Retinal pigment epithelial cell (primary cell): ENCODE measurements at regions not wholly inside any gene's neighbourhood (a gene's known extent, or its start where the extent isn't known, plus 50 kb on each side); places are given as distances from the start of the nearest gene placed in this dataset.

ENCODE experiments used
- DNase-seq: peaks from one replicate; pipeline ENCODE4 v3.0.0-alpha.2; 2010; ENCODE audit warnings: low read depth
- H3K4me3 ChIP-seq: 2 replicates; pipeline ENCODE4 v1.5.1; 2011; ENCODE audit warnings: mild to moderate bottlenecking, low read length, control low read depth, moderate library complexity
- TF ChIP-seq, protein P1 (sequence below): conservative IDR thresholded peaks from 2 replicates; pipeline ENCODE4 v1.5.1; 2011; ENCODE audit warnings: low read depth, low read length, control low read depth, inconsistent platforms

- TF ChIP-seq, protein P1, sequence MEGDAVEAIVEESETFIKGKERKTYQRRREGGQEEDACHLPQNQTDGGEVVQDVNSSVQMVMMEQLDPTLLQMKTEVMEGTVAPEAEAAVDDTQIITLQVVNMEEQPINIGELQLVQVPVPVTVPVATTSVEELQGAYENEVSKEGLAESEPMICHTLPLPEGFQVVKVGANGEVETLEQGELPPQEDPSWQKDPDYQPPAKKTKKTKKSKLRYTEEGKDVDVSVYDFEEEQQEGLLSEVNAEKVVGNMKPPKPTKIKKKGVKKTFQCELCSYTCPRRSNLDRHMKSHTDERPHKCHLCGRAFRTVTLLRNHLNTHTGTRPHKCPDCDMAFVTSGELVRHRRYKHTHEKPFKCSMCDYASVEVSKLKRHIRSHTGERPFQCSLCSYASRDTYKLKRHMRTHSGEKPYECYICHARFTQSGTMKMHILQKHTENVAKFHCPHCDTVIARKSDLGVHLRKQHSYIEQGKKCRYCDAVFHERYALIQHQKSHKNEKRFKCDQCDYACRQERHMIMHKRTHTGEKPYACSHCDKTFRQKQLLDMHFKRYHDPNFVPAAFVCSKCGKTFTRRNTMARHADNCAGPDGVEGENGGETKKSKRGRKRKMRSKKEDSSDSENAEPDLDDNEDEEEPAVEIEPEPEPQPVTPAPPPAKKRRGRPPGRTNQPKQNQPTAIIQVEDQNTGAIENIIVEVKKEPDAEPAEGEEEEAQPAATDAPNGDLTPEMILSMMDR: no peak
- DNase-seq: no peak
Measured at GRCh38 chr3:18580268-18580667, 155.1 kb upstream of the SATB1 start.

GRCh38 chr3:18579661-18580060 lies 154.5 kb upstream of the SATB1 start:
- no peak overlapping the region for H3K4me3 ChIP-seq
- TF ChIP-seq, protein P1: no peak
- DNase-seq: no peak

More at GRCh38 chr3:18580268-18580667, 155.1 kb upstream of the SATB1 start:
- H3K4me3 ChIP-seq: no peak overlapping the region

DNA sequence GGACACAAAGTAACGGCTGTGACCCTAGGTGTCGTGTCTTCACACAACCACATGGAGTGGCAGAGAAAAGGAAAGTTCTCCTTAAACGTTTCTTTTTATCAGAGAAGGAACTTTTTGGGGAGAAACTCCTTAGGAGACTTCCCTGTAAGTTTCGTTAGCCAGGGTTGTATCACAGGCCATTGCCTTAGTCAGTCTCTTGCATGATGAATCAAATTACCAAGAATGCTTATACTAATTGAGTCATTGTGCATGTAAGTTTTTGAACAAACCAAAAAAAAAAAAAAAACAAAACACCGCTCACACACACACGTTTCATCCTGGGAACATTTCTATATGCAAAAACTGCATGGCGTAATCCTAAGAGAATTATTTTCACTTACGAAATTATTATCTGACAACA lies 150.4 kb upstream of the SATB1 start:
- H3K4me3 ChIP-seq: no peak overlapping the region
- no peak for DNase-seq
- TF ChIP-seq, protein P1: no peak

GRCh38 chr3:18572809-18573208 lies 147.7 kb upstream of the SATB1 start:
- TF ChIP-seq, protein P1: no peak
- no peak overlapping the region for H3K4me3 ChIP-seq

DNA sequence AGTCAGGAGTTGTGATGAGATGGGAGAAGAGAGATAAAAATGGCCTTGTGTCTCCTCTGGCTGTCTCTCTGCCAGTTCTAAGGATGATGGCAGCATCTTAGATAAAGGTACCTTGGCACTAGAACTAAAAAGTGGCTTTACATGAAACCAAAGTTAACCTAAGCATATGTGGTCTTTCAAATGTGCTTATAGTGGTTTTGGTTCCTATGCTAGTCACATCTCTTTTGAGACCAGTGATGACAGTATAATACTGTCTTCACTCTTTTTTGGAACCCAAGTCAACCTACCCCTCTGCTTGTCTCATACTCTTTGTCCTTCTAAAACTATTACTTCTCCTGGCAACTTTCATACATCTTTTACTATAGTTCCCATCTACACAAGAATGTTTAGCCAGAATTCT lies 142.2 kb upstream of the SATB1 start:
- TF ChIP-seq, protein P1: no peak
- no peak for DNase-seq
- H3K4me3 ChIP-seq: no peak overlapping the region

More at GRCh38 chr3:18572809-18573208, 147.7 kb upstream of the SATB1 start:
- no peak for DNase-seq

- H3K4me3 ChIP-seq: no peak overlapping the region
- TF ChIP-seq, protein P1: no peak
- DNase-seq: no peak
Measured at GRCh38 chr3:18562364-18563154, 137.4 kb upstream of the SATB1 start.

DNA sequence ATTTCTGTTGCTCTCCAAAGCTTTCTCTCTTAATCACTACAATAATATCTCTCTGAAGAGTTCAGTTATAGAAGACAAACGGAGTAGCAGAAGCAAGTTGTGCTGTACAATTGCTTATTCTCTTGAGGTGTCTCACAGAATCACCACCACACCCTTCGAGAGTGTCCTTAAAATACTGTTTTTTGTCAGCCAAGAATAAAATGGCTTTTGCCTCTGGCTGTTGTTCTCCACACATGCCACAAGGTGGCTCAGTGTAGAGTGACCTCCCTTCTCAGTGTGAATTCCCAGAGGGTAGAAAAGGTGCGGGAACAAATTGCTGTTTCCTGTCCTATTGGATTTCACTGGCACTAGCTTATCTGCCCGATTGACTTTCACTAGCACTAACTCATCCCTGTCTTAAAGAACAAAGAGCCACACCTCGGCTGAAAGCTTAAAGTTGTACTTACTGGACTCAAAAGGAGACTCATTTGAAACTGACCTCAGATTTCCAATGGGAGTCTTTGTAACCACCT lies 134.2 kb upstream of the SATB1 start:
- TF ChIP-seq, protein P1: peak; percentile 89
- no peak for DNase-seq
- no peak overlapping the region for H3K4me3 ChIP-seq
